Uterus (tissue), 3 donors: ENCODE measurements at regions not wholly inside any gene's neighbourhood (a gene's known extent, or its start where the extent isn't known, plus 50 kb on each side); places are given as distances from the start of the nearest gene placed in this dataset.

Experiments used
- DNase-seq, 2 donors: peaks; one replicate each; pipeline ENCODE4 v3.0.0-alpha.2; 2019 to 2020
- H3K27ac ChIP-seq, 2 donors: fragments of 200-600 bp; sonication (generic); 1 replicate in 1 of 2; 2 replicates in 1 of 2; pipeline ENCODE4 v1.5.1; 2016 to 2018
- H3K27me3 ChIP-seq, 2 donors: fragments of 200-600 bp; sonication (generic); one replicate each; pipeline ENCODE4 v1.5.1; 2018 to 2019; ENCODE audit warnings: control low read depth in 1 of 2
- H3K36me3 ChIP-seq, 2 donors: fragments of 200-600 bp; sonication (generic); one replicate each; pipeline ENCODE4 v1.5.1; 2019; ENCODE audit warnings: control low read depth in 1 of 2
- H3K4me1 ChIP-seq, 2 donors: fragments of 200-600 bp; sonication (generic); one replicate each; pipeline ENCODE4 v1.5.1; 2018 to 2019; ENCODE audit warnings: control low read depth in 1 of 2
- H3K4me3 ChIP-seq, 2 donors: fragments of 200-600 bp; sonication (generic); 1 replicate in 1 of 2; 2 replicates in 1 of 2; pipeline ENCODE4 v1.5.1; 2018 to 2019; ENCODE audit warnings: mild to moderate bottlenecking in 1 of 2
- H3K9me3 ChIP-seq, 2 donors: fragments of 200-600 bp; sonication (generic); one replicate each; pipeline ENCODE4 v1.5.1; 2019; ENCODE audit warnings: control low read depth in 1 of 2
- POLR2A ChIP-seq, 2 donors: fragments of 450-650 bp; IDR thresholded peaks; one replicate each; pipeline ENCODE4 v1.6.1; 2016; ENCODE audit warnings: antibody characterized with exemption in 2 of 2, mild to moderate bottlenecking in 1 of 2, moderate library complexity in 1 of 2
- intact Hi-C: fragments of 100-400 bp; cut with DNase I; formaldehyde crosslinking; loops from one replicate; pipeline ENCODE4 v1.15.1; 2023; ENCODE audit warnings: low total_unique reads
- TF ChIP-seq, protein P1 (sequence below), 4 experiments: fragments of 200-600 bp in 2 of 4; fragments of 450-650 bp in 2 of 4; sonication (generic) in 2 of 4; IDR thresholded peaks; one replicate each; pipeline ENCODE4 v1.5.1; 2016 to 2019; ENCODE audit warnings: antibody characterized with exemption in 4 of 4, mild to moderate bottlenecking in 2 of 4, moderate library complexity in 1 of 4
- donor health status: DM: yes; HTN: yes; CAD: no.

DNA sequence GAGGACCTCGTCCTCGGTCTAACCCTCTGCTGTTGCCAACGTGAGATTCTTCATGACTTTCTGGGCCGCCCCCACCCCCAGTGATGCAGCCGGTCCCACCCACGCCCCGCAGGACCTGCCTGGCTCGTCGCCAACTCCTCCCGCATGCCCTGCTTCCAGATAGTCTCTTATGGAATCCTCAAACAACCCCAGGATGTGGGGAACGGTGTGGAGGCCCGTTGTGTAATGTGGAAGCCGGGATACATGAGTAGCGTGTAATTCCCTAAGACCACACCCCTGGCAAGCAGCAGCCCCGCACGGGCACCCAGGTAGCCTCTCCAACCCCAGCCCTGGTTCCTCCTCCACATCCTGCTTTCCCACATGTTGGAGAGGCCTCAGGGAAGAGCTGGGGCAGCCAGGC lies 275.9 kb downstream of the C16orf95 start:
- no peaks in the 10 kb centered on the region for H3K9me3 ChIP-seq
- DNase-seq, result no peak
- TF ChIP-seq POLR2A (IDR thresholded peaks at IDR 0.05), result no peak
- TF ChIP-seq, protein P1, sequence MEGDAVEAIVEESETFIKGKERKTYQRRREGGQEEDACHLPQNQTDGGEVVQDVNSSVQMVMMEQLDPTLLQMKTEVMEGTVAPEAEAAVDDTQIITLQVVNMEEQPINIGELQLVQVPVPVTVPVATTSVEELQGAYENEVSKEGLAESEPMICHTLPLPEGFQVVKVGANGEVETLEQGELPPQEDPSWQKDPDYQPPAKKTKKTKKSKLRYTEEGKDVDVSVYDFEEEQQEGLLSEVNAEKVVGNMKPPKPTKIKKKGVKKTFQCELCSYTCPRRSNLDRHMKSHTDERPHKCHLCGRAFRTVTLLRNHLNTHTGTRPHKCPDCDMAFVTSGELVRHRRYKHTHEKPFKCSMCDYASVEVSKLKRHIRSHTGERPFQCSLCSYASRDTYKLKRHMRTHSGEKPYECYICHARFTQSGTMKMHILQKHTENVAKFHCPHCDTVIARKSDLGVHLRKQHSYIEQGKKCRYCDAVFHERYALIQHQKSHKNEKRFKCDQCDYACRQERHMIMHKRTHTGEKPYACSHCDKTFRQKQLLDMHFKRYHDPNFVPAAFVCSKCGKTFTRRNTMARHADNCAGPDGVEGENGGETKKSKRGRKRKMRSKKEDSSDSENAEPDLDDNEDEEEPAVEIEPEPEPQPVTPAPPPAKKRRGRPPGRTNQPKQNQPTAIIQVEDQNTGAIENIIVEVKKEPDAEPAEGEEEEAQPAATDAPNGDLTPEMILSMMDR (IDR thresholded peaks at IDR 0.05), result no peak
- H3K27me3 ChIP-seq, result no peaks in the 10 kb centered on the region
- intact Hi-C loops, result no loop called here
- no peak overlapping the region for H3K27ac ChIP-seq
- no peaks in the 10 kb centered on the region for H3K36me3 ChIP-seq
- no peak overlapping the region for H3K4me3 ChIP-seq
- peaks cover 0 to 5% of the 10 kb centered on the region in 2 donors for H3K4me1 ChIP-seq

DNA sequence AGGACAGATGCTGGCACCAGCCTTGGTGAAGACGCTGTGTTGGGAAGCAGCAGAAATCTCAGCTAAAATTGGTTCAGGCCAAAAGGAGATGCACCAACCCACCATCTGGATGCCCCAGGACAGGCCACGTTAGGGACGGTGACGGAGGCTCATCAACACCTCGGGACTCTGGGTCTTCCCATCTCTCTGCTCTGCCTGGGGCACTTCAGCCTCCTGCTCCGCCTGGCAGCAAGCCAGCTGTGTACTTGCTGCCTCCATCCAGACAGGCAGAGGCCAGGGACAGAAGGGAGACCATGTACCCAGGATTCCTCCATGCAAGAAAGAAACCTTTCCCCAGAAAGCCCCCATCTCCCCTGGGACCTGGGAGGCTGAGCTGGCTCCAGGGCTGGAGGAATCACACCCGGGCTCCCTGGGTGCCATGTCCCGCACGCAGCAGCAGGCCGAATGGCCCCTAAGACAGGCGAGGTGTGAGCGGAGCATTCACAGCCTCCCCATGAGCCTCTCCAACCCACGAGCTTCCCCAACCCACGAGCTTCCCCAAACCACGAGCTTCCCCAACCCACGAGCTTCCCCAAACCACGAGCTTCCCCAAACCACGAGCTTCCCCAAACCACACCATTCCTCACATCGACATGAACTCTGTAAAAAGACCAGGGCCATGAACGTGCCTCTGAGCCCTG lies 274.5 kb downstream of the C16orf95 start:
- no peaks in the 10 kb centered on the region for H3K9me3 ChIP-seq
- no peak for DNase-seq
- intact Hi-C loops, result no loop called here
- no peak for TF ChIP-seq POLR2A (IDR thresholded peaks at IDR 0.05)
- TF ChIP-seq, protein P1 (IDR thresholded peaks at IDR 0.05), result no peak
- H3K27ac ChIP-seq, result no peak overlapping the region
- peaks cover 0 to 5% of the 10 kb centered on the region in 2 donors for H3K4me1 ChIP-seq
- no peaks in the 10 kb centered on the region for H3K27me3 ChIP-seq
- no peaks in the 10 kb centered on the region for H3K36me3 ChIP-seq
- H3K4me3 ChIP-seq, result no peak overlapping the region

DNA sequence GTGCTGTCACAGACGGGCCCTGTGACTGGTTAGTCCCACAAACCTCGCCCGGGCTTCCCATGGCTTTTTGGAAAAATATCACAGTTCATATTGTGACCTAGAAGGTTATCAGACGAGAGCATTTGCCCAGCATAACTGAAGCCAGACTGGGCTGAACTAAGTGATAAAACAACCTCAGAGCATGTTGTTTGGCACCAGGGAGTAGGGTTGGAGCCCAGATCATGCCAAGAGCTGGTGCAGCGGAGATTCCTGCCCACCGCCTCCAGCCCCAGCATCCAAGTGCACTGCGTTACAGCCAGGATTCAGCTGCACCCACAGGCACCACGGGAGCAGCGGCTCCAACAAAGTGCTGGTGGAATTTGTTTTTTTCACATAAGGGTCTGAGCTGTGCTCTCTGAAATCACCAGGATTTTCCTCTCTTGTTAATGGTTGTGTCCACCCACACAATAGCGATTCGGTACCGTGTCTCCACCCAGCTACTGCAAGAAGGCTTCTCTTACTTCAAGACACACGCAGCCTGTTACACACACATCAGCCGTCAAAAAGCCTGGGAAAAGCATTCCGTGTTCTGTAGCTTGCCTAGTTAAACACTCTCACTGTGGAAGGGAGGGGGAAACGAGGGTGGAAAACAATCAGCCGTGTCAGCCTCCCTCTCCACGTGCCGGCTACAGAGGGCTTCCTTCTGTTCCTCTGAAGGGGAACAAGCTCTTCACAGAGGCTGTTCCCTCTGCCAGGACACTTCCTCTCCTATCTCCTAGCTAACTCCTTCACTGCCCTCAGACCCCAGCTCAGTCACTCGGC lies 273.8 kb downstream of the C16orf95 start:
- Histone ChIP-seq H3K9me3 (no peaks in the 10 kb centered on the region), H3K27ac (no peak overlapping the region), H3K36me3 (no peaks in the 10 kb centered on the region), H3K4me1 (peaks cover 0 to 5% of the 10 kb centered on the region in 2 donors), H3K4me3 (no peak overlapping the region), H3K27me3 (no peaks in the 10 kb centered on the region)
- no peak for DNase-seq
- TF ChIP-seq, protein P1 (IDR thresholded peaks at IDR 0.05), result no peak
- no peak for TF ChIP-seq POLR2A (IDR thresholded peaks at IDR 0.05)
- intact Hi-C loops, result no loop called here

DNA sequence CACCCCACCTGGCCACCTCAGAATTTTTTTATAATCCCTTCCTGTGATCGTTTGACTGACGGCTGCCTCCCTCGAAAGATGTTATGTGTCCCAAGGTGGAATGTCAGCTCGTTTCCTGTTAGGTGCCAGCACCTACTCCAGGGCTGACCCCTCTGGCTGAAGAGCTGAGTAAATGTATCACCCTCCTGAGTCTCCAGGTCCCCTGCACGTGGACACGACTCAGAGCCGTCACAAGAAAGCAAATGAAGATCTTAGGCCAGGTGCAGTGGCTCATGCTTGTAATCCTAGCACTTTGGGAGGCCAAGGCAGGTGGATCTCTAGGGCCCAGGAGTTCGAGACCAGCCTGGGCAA lies 273.2 kb downstream of the C16orf95 start:
- no peaks in the 10 kb centered on the region for H3K9me3 ChIP-seq
- no peaks in the 10 kb centered on the region for H3K27me3 ChIP-seq
- intact Hi-C loops, result no loop called here
- no peak overlapping the region for H3K27ac ChIP-seq
- no peak for DNase-seq
- H3K36me3 ChIP-seq, result no peaks in the 10 kb centered on the region
- H3K4me3 ChIP-seq, result no peak overlapping the region
- no peak for TF ChIP-seq POLR2A (IDR thresholded peaks at IDR 0.05)
- TF ChIP-seq, protein P1 (IDR thresholded peaks at IDR 0.05), result no peak
- peaks cover 0 to 5% of the 10 kb centered on the region in 2 donors for H3K4me1 ChIP-seq

DNA sequence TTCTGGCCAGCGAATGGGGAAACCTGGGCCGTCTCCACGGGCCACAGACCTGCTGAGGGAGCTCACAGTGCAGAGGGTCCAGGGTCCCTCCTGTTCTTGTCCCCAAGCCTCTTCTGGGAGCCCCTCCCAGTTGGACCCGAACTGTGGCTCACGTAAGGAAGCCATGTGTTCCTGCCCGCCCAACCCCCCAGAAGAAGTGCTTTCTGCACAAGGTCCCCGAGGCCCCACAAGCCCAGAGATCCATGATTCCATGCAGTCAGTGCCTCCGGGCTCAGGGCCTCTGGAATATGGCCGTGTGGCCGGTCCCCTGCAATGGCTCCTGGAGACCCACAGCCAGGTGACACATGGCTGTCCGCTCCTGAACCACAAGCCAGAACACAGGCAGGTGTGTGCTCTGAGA lies 272.4 kb downstream of the C16orf95 start:
- Histone ChIP-seq H3K27me3 (no peaks in the 10 kb centered on the region), H3K36me3 (no peaks in the 10 kb centered on the region), H3K4me3 (no peak overlapping the region), H3K4me1 (peaks cover 0 to 5% of the 10 kb centered on the region in 2 donors), H3K27ac (no peak overlapping the region), H3K9me3 (no peaks in the 10 kb centered on the region)
- TF ChIP-seq POLR2A (IDR thresholded peaks at IDR 0.05), result no peak
- TF ChIP-seq, protein P1 (IDR thresholded peaks at IDR 0.05), result no peak
- DNase-seq, result no peak
- intact Hi-C loops, result no loop called here
